ENCODE measurements at regions not wholly inside any gene's neighbourhood (a gene's known extent, or its start where the extent isn't known, plus 50 kb on each side); places are given as distances from the start of the nearest gene placed in this dataset.

DNA sequence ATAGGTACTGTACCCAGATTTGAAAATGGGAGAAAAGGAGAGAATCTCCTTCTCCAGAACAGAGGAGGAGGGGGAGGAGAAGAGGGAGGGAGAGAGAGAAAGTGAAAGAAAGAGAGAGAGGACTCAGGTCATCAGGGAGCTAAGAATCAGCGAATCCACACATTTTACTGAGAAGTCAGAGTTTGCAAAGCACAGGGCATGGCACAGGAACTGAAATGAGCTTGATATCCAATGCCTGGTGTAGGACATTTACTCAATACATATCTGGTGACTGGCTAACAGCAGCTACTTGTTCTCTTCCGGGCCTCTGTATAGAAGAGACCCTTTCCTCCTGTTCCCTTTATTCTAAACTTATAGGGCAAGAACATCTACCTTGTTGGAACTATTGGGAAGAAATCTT lies 375.1 kb downstream of the KLF5 start:
- Mint-ChIP-seq H3K9me3 (peaks cover 57% of the 10 kb centered on the region), H3K27me3 (no peaks in the 10 kb centered on the region), H3K27ac (no peak overlapping the region), H3K4me3 (no peak overlapping the region), H3K4me1 (ENCODE audit: low read depth) (no peaks in the 10 kb centered on the region), H3K36me3 (ENCODE audit: low read depth) (no peaks in the 10 kb centered on the region)
- intact Hi-C loops (cut with micrococcal nuclease), result no loop called here

DNA sequence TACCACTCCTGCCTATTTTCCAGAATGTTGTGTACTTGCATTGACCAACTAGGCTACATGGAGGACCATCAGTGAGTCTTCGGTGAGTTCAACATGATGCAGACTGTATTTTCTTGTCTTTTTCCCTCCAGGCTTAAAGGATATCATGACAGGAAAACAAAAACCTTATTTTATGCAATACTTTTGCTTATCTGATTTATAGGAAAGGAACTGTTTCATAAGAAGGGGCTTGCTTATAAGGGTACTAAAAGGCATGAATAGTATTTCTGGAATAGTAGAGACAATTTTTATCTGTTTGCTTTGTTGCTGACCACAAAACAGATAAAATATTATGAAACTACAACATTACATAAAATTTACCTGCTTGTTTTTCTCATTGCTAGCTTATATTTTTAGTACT lies 374.7 kb downstream of the KLF5 start:
- intact Hi-C loops (cut with micrococcal nuclease), result no loop called here
- Mint-ChIP-seq H3K4me1 (ENCODE audit: low read depth) (no peaks in the 10 kb centered on the region), H3K27ac (no peak overlapping the region), H3K27me3 (no peaks in the 10 kb centered on the region), H3K9me3 (peaks cover 57% of the 10 kb centered on the region), H3K36me3 (ENCODE audit: low read depth) (no peaks in the 10 kb centered on the region), H3K4me3 (no peak overlapping the region)

DNA sequence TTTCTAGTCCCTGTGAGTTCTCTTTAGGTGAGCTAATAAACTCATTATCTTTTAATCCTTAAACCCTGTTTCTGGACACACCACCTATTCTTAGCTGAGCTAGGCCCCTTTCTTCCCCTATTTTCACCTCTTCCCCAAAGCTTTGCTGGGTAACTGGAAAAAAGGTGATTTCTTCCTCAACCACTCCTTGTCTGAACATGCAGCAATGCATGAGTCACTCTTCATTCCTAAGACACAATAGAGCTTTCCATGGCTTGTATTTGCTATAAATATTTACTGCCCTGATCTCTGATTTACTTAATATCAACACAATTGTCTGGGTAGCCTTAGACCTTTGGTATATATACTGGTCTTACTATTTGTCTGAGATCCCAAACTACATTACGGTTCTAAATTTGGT lies 370.9 kb downstream of the KLF5 start:
- Mint-ChIP-seq H3K27ac (no peak overlapping the region), H3K9me3 (peaks cover 33% of the 10 kb centered on the region), H3K4me3 (no peak overlapping the region), H3K36me3 (ENCODE audit: low read depth) (no peaks in the 10 kb centered on the region), H3K4me1 (ENCODE audit: low read depth) (no peaks in the 10 kb centered on the region), H3K27me3 (no peaks in the 10 kb centered on the region)
- intact Hi-C loops (cut with micrococcal nuclease), result no loop called here

DNA sequence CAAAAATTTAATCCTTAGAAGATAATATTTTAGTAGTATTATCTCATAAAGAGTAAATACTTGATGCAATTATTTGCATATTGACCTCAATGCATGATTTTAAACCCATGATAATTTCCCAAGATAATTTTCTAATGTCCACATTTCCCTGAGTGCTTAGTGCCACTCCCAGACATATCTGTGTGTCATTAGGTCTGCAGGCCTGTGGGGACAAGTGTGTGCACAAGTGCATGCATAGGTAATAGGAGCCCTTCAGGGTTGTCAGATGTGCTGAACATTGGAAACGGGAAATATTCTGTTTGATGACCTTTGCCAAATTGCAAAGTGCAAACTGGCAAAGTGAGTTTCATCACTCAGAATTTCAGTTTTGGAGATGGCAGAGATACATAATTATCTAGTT lies 369.9 kb downstream of the KLF5 start:
- no peaks in the 10 kb centered on the region for H3K4me1 Mint-ChIP-seq (ENCODE audit: low read depth)
- H3K27ac Mint-ChIP-seq, result no peak overlapping the region
- H3K4me3 Mint-ChIP-seq, result no peak overlapping the region
- H3K27me3 Mint-ChIP-seq, result no peaks in the 10 kb centered on the region
- H3K36me3 Mint-ChIP-seq (ENCODE audit: low read depth), result no peaks in the 10 kb centered on the region
- H3K9me3 Mint-ChIP-seq, result peaks cover 23% of the 10 kb centered on the region
- intact Hi-C loops (cut with micrococcal nuclease), result no loop called here

DNA sequence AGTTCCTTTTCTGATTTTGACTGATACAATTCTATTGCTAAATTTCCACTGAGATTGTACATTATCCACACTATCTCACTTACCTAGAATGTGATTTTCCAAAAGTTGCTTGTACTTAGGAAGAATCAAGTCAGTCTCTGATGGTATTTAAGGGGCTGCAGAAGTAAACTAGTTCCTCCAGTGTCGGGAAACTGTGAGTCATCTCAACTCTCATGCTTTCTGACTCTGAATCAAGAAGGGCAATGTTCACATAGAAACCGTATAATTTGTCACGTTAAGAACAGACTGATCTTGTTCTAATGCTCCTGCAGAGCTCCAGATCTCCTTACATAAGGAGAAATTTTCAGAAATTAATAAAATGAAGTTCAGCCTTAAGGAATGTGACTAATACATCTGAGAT lies 369.3 kb downstream of the KLF5 start:
- H3K4me3 Mint-ChIP-seq, result no peak overlapping the region
- H3K9me3 Mint-ChIP-seq, result peaks cover 17% of the 10 kb centered on the region
- H3K36me3 Mint-ChIP-seq (ENCODE audit: low read depth), result no peaks in the 10 kb centered on the region
- H3K27me3 Mint-ChIP-seq, result no peaks in the 10 kb centered on the region
- no peak overlapping the region for H3K27ac Mint-ChIP-seq
- intact Hi-C loops (cut with micrococcal nuclease), result no loop called here
- H3K4me1 Mint-ChIP-seq (ENCODE audit: low read depth), result no peaks in the 10 kb centered on the region

DNA sequence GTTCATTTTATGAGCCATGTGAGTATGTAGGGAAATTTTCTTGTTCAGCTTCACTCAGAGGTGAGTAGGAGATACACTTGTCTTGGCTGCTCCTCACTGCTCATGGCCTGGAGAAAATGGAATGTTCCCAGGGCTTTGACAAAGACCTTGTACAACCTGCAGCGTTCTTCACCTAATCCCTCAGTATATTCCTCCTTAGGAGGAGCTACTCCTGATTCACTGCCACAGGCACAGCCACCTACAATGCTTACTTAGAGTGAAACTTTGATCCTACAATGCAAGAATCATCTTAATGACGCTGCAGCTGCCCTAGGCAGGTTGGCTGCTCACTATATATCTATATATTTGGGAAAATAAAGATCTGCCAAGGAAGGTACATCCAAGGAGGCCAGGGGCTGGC lies 364.2 kb downstream of the KLF5 start:
- Mint-ChIP-seq H3K9me3 (peaks cover 5% of the 10 kb centered on the region), H3K27me3 (no peaks in the 10 kb centered on the region), H3K4me3 (no peak overlapping the region), H3K36me3 (ENCODE audit: low read depth) (no peaks in the 10 kb centered on the region), H3K27ac (no peak overlapping the region), H3K4me1 (ENCODE audit: low read depth) (no peaks in the 10 kb centered on the region)
- intact Hi-C loops (cut with micrococcal nuclease), result no loop called here

DNA sequence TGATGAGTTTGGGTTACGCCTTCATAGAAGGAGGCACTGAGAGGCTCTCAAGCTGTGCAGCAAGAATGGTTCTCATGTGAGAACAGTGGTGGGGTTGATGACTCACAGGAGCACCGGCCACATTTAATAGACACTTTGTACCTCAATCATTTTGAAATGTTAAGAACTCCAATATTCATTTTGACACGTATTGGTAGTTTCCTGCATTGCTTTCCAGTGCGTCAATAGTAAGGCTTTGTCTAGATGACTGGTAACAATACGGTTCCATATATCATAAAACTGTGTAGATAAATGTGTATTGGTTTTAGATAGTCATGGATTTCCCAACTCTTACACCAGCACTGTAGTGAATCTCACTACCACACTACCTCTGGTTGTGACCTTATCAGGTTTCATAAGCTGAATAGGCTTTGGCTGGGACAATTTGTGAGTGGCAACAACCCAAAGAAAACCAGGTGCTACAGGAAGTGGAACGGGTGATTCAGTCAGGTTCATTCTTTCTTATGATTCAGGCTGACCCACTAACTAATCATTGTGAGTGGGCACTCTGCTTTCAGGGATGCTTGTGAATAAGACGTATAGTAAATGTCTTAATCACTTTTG lies 362.6 kb downstream of the KLF5 start:
- Mint-ChIP-seq H3K27me3 (no peaks in the 10 kb centered on the region), H3K27ac (no peak overlapping the region), H3K36me3 (ENCODE audit: low read depth) (no peaks in the 10 kb centered on the region), H3K4me1 (ENCODE audit: low read depth) (no peaks in the 10 kb centered on the region), H3K4me3 (no peak overlapping the region), H3K9me3 (peaks cover 5% of the 10 kb centered on the region)
- intact Hi-C loops (cut with micrococcal nuclease), result no loop called here

DNA sequence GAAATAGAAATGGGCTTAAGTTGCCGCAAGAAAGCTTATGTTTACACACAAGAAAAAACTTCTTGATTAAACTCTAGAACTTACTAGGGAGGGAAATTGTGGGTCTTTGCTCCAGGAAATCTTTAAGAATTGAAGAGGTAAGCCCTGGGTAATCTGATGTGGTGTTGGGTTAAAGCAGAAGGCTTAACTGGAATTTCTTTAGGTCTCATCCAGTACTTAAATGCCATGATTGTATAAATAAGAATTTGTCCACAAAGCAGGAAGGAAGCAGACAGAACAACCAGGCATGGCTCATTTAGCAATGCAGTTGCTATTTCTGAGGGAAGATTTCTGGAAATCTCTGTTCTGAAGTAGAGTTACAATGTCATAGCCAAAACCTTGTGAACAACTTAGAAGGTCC lies 360.4 kb downstream of the KLF5 start:
- H3K27ac Mint-ChIP-seq, result no peak overlapping the region
- no peaks in the 10 kb centered on the region for H3K27me3 Mint-ChIP-seq
- no peak overlapping the region for H3K4me3 Mint-ChIP-seq
- no peaks in the 10 kb centered on the region for H3K36me3 Mint-ChIP-seq (ENCODE audit: low read depth)
- no peaks in the 10 kb centered on the region for H3K9me3 Mint-ChIP-seq
- intact Hi-C loops (cut with micrococcal nuclease), result loop anchor here (5.0 kb wide), 1 partner anchor 582 kb away; no protein-coding TSS in a partner anchor
- no peaks in the 10 kb centered on the region for H3K4me1 Mint-ChIP-seq (ENCODE audit: low read depth)

DNA sequence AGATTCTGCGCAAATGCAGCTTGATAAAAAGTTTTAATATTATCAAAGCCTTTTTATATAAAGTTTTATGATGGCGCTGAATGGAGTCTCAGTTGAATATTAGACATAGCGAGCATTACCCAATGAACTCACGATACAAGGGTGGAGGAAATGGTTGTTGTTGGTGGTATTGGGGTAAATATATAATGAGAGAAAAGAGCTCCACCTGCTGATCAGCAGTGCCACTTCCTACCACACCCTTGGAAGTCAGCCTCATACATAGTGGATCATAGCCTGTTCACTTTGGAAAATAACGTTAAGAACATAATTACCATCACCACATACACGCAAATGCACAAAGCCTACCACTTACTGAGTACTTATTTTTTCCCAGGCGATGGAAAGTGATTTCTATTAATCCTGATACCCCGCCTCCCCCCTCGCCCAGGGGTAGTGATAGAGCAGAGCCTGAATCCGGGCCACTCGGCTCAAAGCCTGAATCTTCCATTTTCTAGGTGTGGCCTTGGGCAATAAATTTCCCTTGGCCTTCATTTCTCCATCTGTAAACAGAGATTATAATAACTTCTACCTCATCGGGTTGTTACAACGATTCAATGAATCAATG lies 358.3 kb downstream of the KLF5 start:
- Mint-ChIP-seq H3K9me3 (no peaks in the 10 kb centered on the region), H3K27me3 (no peaks in the 10 kb centered on the region), H3K4me1 (ENCODE audit: low read depth) (no peaks in the 10 kb centered on the region), H3K27ac (no peak overlapping the region), H3K4me3 (no peak overlapping the region), H3K36me3 (ENCODE audit: low read depth) (no peaks in the 10 kb centered on the region)
- intact Hi-C loops (cut with micrococcal nuclease), result loop anchor here (5.0 kb wide), 1 partner anchor 580 kb away; no protein-coding TSS in a partner anchor

DNA sequence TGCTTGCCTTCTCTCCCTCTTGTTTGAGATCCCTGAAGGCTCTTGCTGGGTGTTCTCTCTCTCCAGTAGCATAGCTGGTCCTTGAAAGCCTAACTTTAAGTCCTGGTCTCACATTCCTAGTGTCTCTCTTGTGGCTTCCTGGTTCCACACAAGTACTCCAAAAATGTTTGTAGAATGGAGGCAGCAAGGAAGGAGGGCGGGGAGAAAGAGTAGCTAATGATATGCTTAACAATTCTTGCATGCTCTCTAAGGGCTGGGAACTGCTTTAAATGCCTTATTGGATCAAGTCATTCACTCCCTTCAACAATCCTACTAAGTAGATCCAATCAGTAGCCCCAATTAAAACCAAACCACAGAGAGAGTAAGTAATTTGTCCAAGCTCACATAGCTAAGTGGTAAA lies 357.3 kb downstream of the KLF5 start:
- Mint-ChIP-seq H3K27me3 (no peaks in the 10 kb centered on the region), H3K27ac (no peak overlapping the region), H3K4me1 (ENCODE audit: low read depth) (no peaks in the 10 kb centered on the region), H3K36me3 (ENCODE audit: low read depth) (no peaks in the 10 kb centered on the region), H3K9me3 (no peaks in the 10 kb centered on the region), H3K4me3 (no peak overlapping the region)
- intact Hi-C loops (cut with micrococcal nuclease), result loop anchor here (5.0 kb wide), 1 partner anchor 579 kb away; no protein-coding TSS in a partner anchor

DNA sequence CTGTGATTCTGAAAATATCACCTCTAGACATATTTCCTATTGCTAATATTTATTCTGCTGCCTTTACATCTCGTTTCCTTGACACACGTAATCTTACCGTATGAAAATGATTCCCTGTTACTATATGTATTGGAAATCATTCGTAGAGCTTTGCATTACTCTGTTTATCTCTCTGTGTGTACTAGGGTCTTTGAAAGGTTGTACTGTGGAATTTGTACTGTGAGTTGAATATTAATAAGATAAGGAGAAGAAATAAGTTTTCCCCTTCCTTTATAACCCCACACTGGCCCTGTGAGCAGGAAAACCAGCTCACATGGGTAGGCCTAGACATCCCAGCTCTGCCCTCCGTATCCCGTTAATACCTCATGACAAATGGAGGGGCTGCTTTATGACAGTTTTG lies 354.9 kb downstream of the KLF5 start:
- Mint-ChIP-seq H3K4me1 (ENCODE audit: low read depth) (no peaks in the 10 kb centered on the region), H3K9me3 (peaks cover 16% of the 10 kb centered on the region), H3K36me3 (ENCODE audit: low read depth) (no peaks in the 10 kb centered on the region), H3K4me3 (no peak overlapping the region), H3K27ac (no peak overlapping the region), H3K27me3 (no peaks in the 10 kb centered on the region)
- intact Hi-C loops (cut with micrococcal nuclease), result no loop called here

DNA sequence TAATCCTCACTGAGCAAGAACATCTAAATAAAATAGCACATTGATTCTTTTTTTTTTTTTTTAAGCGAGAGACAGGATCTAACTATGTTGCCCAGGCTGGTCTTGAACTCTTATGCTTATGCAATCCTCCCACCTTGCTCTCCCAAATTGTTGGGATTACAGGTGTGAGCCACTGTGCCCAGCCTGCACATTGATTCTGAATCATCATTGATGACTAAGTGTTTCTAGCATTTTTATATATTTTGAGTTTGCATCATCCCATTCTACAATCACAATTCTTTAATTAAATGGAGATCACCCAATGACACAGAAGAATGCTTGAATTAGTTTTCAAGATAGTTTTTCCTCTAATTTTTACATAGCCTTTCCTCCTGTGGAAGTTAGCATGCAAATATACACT lies 354.1 kb downstream of the KLF5 start:
- H3K36me3 Mint-ChIP-seq (ENCODE audit: low read depth), result no peaks in the 10 kb centered on the region
- intact Hi-C loops (cut with micrococcal nuclease), result no loop called here
- H3K9me3 Mint-ChIP-seq, result peaks cover 16% of the 10 kb centered on the region
- no peaks in the 10 kb centered on the region for H3K27me3 Mint-ChIP-seq
- H3K4me3 Mint-ChIP-seq, result no peak overlapping the region
- no peaks in the 10 kb centered on the region for H3K4me1 Mint-ChIP-seq (ENCODE audit: low read depth)
- H3K27ac Mint-ChIP-seq, result no peak overlapping the region

DNA sequence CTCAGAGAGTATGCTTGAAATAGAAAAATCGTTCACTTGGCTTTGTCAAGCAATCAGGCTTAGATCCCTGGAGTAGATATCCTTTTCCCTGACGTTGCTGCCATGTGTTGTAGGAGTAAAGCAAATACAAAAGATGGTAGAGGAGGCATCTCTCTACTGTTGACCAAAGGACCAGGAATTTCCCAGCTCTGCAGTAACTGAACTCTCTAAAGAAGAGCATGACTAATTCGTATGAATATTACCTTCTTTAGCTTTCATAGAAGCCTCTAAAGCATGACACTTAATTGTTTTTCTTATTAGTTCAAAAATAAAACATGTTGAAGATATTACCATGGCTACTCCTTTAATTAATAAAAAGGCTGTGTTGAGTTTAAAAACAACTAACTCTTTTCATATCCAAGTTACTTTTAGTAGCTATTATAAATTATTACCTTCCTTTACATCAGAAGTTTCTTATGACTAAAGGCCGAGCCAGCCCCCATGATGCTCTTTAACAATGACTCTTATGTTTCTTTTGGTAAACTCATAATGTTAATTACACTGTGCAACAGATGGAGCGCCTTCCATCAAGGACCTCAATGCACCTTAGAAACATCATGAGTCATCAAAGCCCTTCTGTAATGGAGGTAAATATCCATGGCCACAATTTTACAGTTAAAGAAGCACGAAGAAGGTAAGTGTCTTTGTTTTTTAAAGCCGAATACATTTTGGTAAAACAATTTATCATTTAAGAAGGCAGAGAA lies 352.4 kb downstream of the KLF5 start:
- Mint-ChIP-seq H3K9me3 (peaks cover 16% of the 10 kb centered on the region), H3K4me1 (ENCODE audit: low read depth) (no peaks in the 10 kb centered on the region), H3K36me3 (ENCODE audit: low read depth) (no peaks in the 10 kb centered on the region), H3K27me3 (no peaks in the 10 kb centered on the region), H3K4me3 (no peak overlapping the region), H3K27ac (no peak overlapping the region)
- intact Hi-C loops (cut with micrococcal nuclease), result no loop called here

DNA sequence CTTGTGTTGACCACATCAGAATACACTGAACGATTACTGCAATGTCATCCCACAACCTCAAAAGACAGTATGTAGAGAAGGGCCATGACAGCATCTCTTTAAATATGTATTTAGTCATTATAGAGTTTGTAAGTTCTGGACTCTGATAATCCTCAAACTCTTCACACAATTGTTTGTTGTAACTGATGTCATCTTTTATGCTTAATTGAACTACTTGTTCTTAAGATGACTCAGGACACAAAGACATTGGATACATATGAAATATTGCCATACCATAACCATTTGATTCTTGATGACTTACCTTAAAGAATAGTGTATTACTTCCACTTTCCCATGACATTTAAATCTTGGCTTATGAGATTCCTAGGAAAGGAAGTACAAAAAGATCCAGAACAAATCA lies 347.6 kb downstream of the KLF5 start:
- Mint-ChIP-seq H3K27me3 (no peaks in the 10 kb centered on the region), H3K4me1 (ENCODE audit: low read depth) (no peaks in the 10 kb centered on the region), H3K36me3 (ENCODE audit: low read depth) (no peaks in the 10 kb centered on the region), H3K9me3 (peaks cover 16% of the 10 kb centered on the region), H3K4me3 (no peak overlapping the region), H3K27ac (no peak overlapping the region)
- intact Hi-C loops (cut with micrococcal nuclease), result no loop called here

Data from dendritic cell treated with granulocyte-macrophage colony-stimulating factor and Interleukin-4, amounts not matched to agents 40 ng/mL and 50 ng/mL, for 4 days (primary cell).